Mesenchymal stem cell (in vitro differentiated cells and primary cell): ENCODE measurements at regions not wholly inside any gene's neighbourhood (a gene's known extent, or its start where the extent isn't known, plus 50 kb on each side); places are given as distances from the start of the nearest gene placed in this dataset.
"Not testable (repeated sequence)": the region's sequence is repeated elsewhere in the genome, so short reads cannot be mapped to it uniquely, and the experiment has no call there.

Source experiments
- DNase-seq: peaks from one replicate; pipeline ENCODE4 v3.0.0-alpha.2; 2013
- H2AFZ ChIP-seq: one replicate; pipeline ENCODE4 v1.6.1; 2013; ENCODE audit warnings: low read depth, mild to moderate bottlenecking, control low read depth, inconsistent platforms, low read length, moderate library complexity
- H2AK5ac ChIP-seq: 2 replicates; pipeline ENCODE4 v1.6.1; 2013; ENCODE audit warnings: low read length, moderate library complexity, mild to moderate bottlenecking, inconsistent platforms; ENCODE audit not compliant: severe bottlenecking
- H2BK120ac ChIP-seq: one replicate; pipeline ENCODE4 v1.6.1; 2013; ENCODE audit warnings: low read depth, mild to moderate bottlenecking, inconsistent platforms, low read length, moderate library complexity
- H2BK12ac ChIP-seq, 2 experiments: one replicate each; pipeline ENCODE4 v1.6.1; 2013; ENCODE audit warnings: inconsistent platforms in 2 of 2, low read length in 2 of 2, mild to moderate bottlenecking in 2 of 2, moderate library complexity in 2 of 2, control low read depth in 1 of 2
- H2BK15ac ChIP-seq: one replicate; pipeline ENCODE4 v1.6.1; 2013; ENCODE audit warnings: mild to moderate bottlenecking, low read depth, inconsistent platforms; ENCODE audit not compliant: poor library complexity, severe bottlenecking
- H2BK5ac ChIP-seq: 2 replicates; pipeline ENCODE4 v1.6.1; 2013; ENCODE audit warnings: low read depth, mild to moderate bottlenecking, low read length, control low read depth, inconsistent platforms; ENCODE audit not compliant: poor library complexity, severe bottlenecking
- H3K14ac ChIP-seq, 2 experiments: one replicate each; pipeline ENCODE4 v1.6.1; 2013; ENCODE audit warnings: inconsistent platforms in 2 of 2, low read length in 2 of 2, control low read depth in 1 of 2, mild to moderate bottlenecking in 1 of 2, moderate library complexity in 1 of 2
- H3K18ac ChIP-seq, 2 experiments: one replicate each; pipeline ENCODE4 v1.6.1; 2013; ENCODE audit warnings: inconsistent platforms in 2 of 2, low read length in 2 of 2, control low read depth in 1 of 2, low read depth in 1 of 2, mild to moderate bottlenecking in 1 of 2
- H3K23ac ChIP-seq, 2 experiments: one replicate each; pipeline ENCODE4 v1.6.1; 2013; ENCODE audit warnings: inconsistent platforms in 2 of 2, low read length in 2 of 2, mild to moderate bottlenecking in 2 of 2, moderate library complexity in 2 of 2, control low read depth in 1 of 2
- H3K27ac ChIP-seq: 2 replicates; pipeline ENCODE4 v1.5.1; 2013; ENCODE audit warnings: mild to moderate bottlenecking, moderate library complexity, low read length, control low read depth, inconsistent platforms; ENCODE audit not compliant: poor library complexity, severe bottlenecking
- H3K27me3 ChIP-seq, 2 experiments: 2 replicates each; pipeline versions ENCODE4 v1.6.1 to v1.7.0; 2013; ENCODE audit warnings: low read length in 2 of 2, mild to moderate bottlenecking in 2 of 2, moderate library complexity in 2 of 2, control low read depth in 1 of 2, inconsistent platforms in 1 of 2; ENCODE audit not compliant: control insufficient read depth in 1 of 2, insufficient read depth in 1 of 2
- H3K36me3 ChIP-seq, 2 experiments: 2 replicates each; pipeline versions ENCODE4 v1.6.1 to v1.7.0; 2013; ENCODE audit warnings: low read length in 2 of 2, control low read depth in 1 of 2, inconsistent platforms in 1 of 2, low read depth in 1 of 2, mild to moderate bottlenecking in 1 of 2; ENCODE audit not compliant: insufficient read depth in 2 of 2, control insufficient read depth in 1 of 2
- H3K4ac ChIP-seq, 2 experiments: one replicate each; pipeline ENCODE4 v1.6.1; 2013; ENCODE audit warnings: inconsistent platforms in 2 of 2, low read length in 2 of 2, mild to moderate bottlenecking in 2 of 2, moderate library complexity in 2 of 2, control low read depth in 1 of 2, low read depth in 1 of 2
- H3K4me1 ChIP-seq: 2 replicates; pipeline ENCODE4 v1.6.1; 2013; ENCODE audit warnings: low read depth, low read length, control low read depth; ENCODE audit not compliant: control insufficient read depth, insufficient read depth
- H3K4me2 ChIP-seq: 2 replicates; pipeline ENCODE4 v1.6.1; 2013; ENCODE audit warnings: low read length, mild to moderate bottlenecking, inconsistent platforms; ENCODE audit not compliant: poor library complexity, severe bottlenecking
- H3K4me3 ChIP-seq, 2 experiments: 2 replicates each; pipeline versions ENCODE4 v1.5.1 to v1.7.0; 2013; ENCODE audit warnings: low read length in 2 of 2, mild to moderate bottlenecking in 2 of 2, control low read depth in 1 of 2, low read depth in 1 of 2; ENCODE audit not compliant: insufficient read depth in 1 of 2
- H3K79me1 ChIP-seq: replicated peaks from 2 replicates; pipeline ENCODE4 v1.6.1; 2013; ENCODE audit warnings: mild to moderate bottlenecking, control low read depth, low read length, inconsistent platforms; ENCODE audit not compliant: poor library complexity, severe bottlenecking
- H3K9ac ChIP-seq: 2 replicates; pipeline ENCODE4 v1.7.0; 2013; ENCODE audit warnings: mild to moderate bottlenecking, low read length, moderate library complexity
- H3K9me3 ChIP-seq: 2 replicates; pipeline ENCODE4 v1.7.0; 2013; ENCODE audit warnings: mild to moderate bottlenecking, low read length; ENCODE audit not compliant: control insufficient read depth
- H4K8ac ChIP-seq: one replicate; pipeline ENCODE4 v1.6.1; 2013; ENCODE audit warnings: inconsistent platforms, mild to moderate bottlenecking, low read length, moderate library complexity
- H4K91ac ChIP-seq: one replicate; pipeline ENCODE4 v1.6.1; 2013; ENCODE audit warnings: mild to moderate bottlenecking, low read length, inconsistent platforms
- WGBS: methylation state at CpG from one replicate; pipeline ENCODE4 v1.1.7; 2013; ENCODE audit warnings: mixed read lengths; 5-methylcytosine and 5-hydroxymethylcytosine counted together

DNA sequence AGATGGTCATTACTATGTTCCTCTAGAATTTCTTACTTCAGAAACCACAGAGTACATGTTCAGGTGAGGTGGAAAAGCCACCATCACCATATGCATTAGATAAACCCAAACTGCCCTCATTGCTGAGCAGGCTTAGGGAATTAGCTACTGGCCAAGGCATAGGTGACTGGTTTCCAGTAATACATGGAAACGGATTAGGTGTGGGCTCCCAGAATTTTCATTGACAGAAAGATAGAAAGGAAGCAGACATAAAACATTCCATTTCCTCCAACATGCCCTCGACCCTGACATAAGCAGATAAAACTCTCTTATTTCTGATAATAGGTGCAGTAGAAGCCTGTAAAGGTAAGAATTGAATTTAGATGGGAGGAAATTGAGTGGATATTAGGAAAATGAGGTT lies 1466.1 kb downstream of the SUCLG1 start:
- no CpG with 5 or more reads among the region's 2 CpGs for WGBS
- H3K18ac ChIP-seq = no peak overlapping the region

DNA sequence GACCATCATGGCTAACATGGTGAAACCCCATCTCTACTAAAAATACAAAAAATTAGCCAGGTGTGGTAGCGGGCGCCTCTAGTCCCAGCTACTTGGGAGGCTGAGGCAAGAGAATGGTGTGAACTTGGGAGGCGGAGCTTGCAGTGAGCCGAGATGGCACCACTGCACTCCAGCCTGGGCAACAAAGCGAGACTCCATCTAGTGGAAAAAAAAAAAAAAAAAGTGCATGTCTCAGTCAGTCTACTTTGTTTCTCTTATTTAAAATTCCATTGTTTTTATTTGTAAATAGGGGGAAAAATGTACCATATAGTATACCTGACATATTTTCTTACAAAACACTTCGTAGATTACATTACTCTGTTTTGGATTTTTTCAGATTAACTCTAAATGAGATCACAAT lies 1471.4 kb downstream of the SUCLG1 start:
- H2BK15ac ChIP-seq, DNase-seq, H2BK12ac ChIP-seq, H2AFZ ChIP-seq, H4K8ac ChIP-seq, H3K14ac ChIP-seq, H3K18ac ChIP-seq, H2BK120ac ChIP-seq, H3K4ac ChIP-seq, H3K4me2 ChIP-seq, H3K27me3 ChIP-seq, H4K91ac ChIP-seq, H3K9ac ChIP-seq, H3K36me3 ChIP-seq, H3K9me3 ChIP-seq, H3K27ac ChIP-seq, H3K79me1 ChIP-seq, H2AK5ac ChIP-seq, H3K4me3 ChIP-seq, H3K23ac ChIP-seq, H2BK5ac ChIP-seq, H3K4me1 ChIP-seq: not testable (repeated sequence)
- 87% methylated on average over 5 of the region's 6 CpGs for WGBS

More for the DNA sequence above, 1466.1 kb downstream of the SUCLG1 start:
- no peak overlapping the region for H3K4ac ChIP-seq
- no peak overlapping the region for H4K8ac ChIP-seq
- no peak overlapping the region for H3K23ac ChIP-seq
- H3K27me3 ChIP-seq = no peaks in the 10 kb centered on the region
- H3K4me3 ChIP-seq = no peak overlapping the region
- H3K9me3 ChIP-seq = no peaks in the 10 kb centered on the region
- no peaks in the 10 kb centered on the region for H3K36me3 ChIP-seq
- no peak overlapping the region for H3K9ac ChIP-seq
- no peak overlapping the region for H3K4me2 ChIP-seq
- H3K27ac ChIP-seq = no peak overlapping the region
- no peak overlapping the region for H2BK120ac ChIP-seq
- H2BK12ac ChIP-seq = no peak overlapping the region
- H3K4me1 ChIP-seq = no peaks in the 10 kb centered on the region
- H2AK5ac ChIP-seq = no peak overlapping the region
- no peak overlapping the region for H2AFZ ChIP-seq
- no peaks in the 10 kb centered on the region for H3K79me1 ChIP-seq
- no peak for DNase-seq
- no peak overlapping the region for H2BK5ac ChIP-seq
- no peak overlapping the region for H3K14ac ChIP-seq
- no peak overlapping the region for H2BK15ac ChIP-seq
- no peak overlapping the region for H4K91ac ChIP-seq

GRCh38 chr2:82986899-82987298 lies 1472.2 kb downstream of the SUCLG1 start:
- Histone ChIP-seq H3K4me2 (no peak overlapping the region), H2AFZ (no peak overlapping the region), H3K4me3 (no peak overlapping the region), H2AK5ac (no peak overlapping the region), H4K8ac (no peak overlapping the region), H4K91ac (no peak overlapping the region), H3K27me3 (no peaks in the 10 kb centered on the region), H3K9me3 (no peaks in the 10 kb centered on the region), H3K79me1 (no peaks in the 10 kb centered on the region), H2BK15ac (no peak overlapping the region), H3K36me3 (no peaks in the 10 kb centered on the region), H2BK12ac (no peak overlapping the region), H3K23ac (no peak overlapping the region), H3K27ac (no peak overlapping the region), H3K4ac (no peak overlapping the region), H3K18ac (no peak overlapping the region), H3K14ac (no peak overlapping the region), H3K4me1 (no peaks in the 10 kb centered on the region), H2BK5ac (no peak overlapping the region), H3K9ac (no peak overlapping the region), H2BK120ac (no peak overlapping the region)
- no peak for DNase-seq
- WGBS = 88% methylated on average over 3 of the region's 3 CpGs

GRCh38 chr2:82985572-82986197 lies 1473.4 kb downstream of the SUCLG1 start:
- Histone ChIP-seq H3K4me3 (no peak overlapping the region), H3K9ac (no peak overlapping the region), H4K8ac (no peak overlapping the region), H2BK12ac (no peak overlapping the region), H3K4me1 (no peaks in the 10 kb centered on the region), H3K4ac (no peak overlapping the region), H3K4me2 (no peak overlapping the region), H3K9me3 (peaks cover 7% of the 10 kb centered on the region), H3K36me3 (no peaks in the 10 kb centered on the region), H3K27me3 (no peaks in the 10 kb centered on the region), H4K91ac (no peak overlapping the region), H3K79me1 (no peaks in the 10 kb centered on the region), H2BK5ac (no peak overlapping the region), H2AFZ (peak overlapping the region; percentile 14), H3K18ac (no peak overlapping the region), H3K14ac (no peak overlapping the region), H2BK120ac (no peak overlapping the region), H3K23ac (no peak overlapping the region), H3K27ac (no peak overlapping the region), H2BK15ac (no peak overlapping the region), H2AK5ac (no peak overlapping the region)
- WGBS = 87% methylated on average over 18 of the region's 18 CpGs
- no peak for DNase-seq
